22Rv1 (cell line): ENCODE measurements at regions not wholly inside any gene's neighbourhood (a gene's known extent, or its start where the extent isn't known, plus 50 kb on each side); places are given as distances from the start of the nearest gene placed in this dataset.

Experiments
- H3K27ac ChIP-seq: fragments of 450-650 bp; 2 replicates; pipeline ENCODE4 v1.5.1; 2017
- ZFX ChIP-seq: fragments of 450-650 bp; IDR thresholded peaks from 2 replicates; pipeline ENCODE4 v1.6.1; 2017; ENCODE audit warnings: antibody characterized with exemption, borderline replicate concordance
- TF ChIP-seq, protein P1 (sequence below): fragments of 450-650 bp; IDR thresholded peaks from 2 replicates; pipeline ENCODE4 v1.5.1; 2017; ENCODE audit warnings: mild to moderate bottlenecking

DNA sequence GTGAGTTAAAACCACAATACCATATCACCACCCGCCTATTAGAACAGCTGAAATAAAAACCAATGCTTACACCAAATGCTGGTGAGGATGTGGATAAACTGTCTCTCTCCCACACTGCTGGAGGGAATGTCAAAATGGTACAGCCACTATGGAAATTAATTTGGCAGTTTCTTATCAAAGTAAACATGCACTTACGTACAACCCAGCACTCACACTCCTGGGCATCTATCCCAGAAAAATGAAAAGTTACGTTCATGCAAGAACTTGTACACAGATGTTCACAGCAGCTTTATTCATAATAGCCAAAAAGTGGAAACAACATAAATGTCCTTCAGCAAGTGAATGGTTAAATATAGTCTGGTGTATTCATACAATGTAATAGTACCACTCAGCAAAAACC lies 173.2 kb upstream of the MYOCD start:
- H3K27ac ChIP-seq = no peak overlapping the region
- TF ChIP-seq, protein P1, sequence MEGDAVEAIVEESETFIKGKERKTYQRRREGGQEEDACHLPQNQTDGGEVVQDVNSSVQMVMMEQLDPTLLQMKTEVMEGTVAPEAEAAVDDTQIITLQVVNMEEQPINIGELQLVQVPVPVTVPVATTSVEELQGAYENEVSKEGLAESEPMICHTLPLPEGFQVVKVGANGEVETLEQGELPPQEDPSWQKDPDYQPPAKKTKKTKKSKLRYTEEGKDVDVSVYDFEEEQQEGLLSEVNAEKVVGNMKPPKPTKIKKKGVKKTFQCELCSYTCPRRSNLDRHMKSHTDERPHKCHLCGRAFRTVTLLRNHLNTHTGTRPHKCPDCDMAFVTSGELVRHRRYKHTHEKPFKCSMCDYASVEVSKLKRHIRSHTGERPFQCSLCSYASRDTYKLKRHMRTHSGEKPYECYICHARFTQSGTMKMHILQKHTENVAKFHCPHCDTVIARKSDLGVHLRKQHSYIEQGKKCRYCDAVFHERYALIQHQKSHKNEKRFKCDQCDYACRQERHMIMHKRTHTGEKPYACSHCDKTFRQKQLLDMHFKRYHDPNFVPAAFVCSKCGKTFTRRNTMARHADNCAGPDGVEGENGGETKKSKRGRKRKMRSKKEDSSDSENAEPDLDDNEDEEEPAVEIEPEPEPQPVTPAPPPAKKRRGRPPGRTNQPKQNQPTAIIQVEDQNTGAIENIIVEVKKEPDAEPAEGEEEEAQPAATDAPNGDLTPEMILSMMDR = no peak
- no peak for TF ChIP-seq ZFX

DNA sequence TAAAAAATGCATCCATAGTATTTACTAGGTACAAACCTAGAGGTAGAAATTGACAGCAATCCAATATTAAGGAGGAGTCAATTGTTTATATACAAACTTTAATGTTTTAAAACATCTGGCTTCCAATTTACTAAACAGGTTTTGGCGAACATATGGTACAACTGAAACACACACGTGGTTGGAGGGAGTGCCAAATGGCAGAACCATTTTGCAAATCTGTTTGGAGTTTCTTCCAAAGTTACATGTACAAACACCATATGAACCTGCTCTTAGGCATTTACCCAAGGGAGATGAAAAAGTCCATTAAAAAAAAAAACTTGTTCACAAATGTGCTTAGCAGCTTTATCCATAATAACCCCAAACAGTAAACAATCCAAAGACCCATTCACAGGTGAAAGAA lies 159.8 kb upstream of the MYOCD start:
- H3K27ac ChIP-seq = no peak overlapping the region
- TF ChIP-seq, protein P1 = no peak
- no peak for TF ChIP-seq ZFX

DNA sequence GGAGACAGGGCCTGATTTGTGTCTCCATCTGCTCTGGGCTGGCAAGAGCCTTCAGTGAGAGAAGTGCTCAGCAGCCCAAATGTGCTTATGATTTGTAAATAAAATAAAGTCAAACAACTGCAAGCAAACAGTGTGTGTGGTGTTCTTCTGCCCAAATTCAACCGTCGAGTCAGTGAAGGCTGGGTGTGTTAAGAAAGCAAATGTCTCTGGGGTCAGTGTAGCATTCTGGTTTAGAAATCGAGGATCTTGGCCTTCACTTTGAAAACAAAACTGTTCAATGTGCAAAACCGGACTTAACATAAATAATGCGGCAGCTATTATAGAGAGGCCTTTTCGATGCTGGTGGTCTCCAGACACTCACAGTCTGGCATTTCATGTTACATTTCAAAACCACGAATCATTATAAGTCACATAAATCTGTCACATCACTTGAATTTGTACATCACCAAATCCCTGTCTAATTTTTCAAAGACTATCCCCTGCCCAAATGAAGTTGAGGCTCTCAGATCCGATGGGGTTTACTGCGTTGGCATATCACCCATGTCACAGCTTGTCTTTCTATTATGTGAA lies 158.6 kb upstream of the MYOCD start:
- H3K27ac ChIP-seq = no peak overlapping the region
- no peak for TF ChIP-seq ZFX
- TF ChIP-seq, protein P1 = no peak

DNA sequence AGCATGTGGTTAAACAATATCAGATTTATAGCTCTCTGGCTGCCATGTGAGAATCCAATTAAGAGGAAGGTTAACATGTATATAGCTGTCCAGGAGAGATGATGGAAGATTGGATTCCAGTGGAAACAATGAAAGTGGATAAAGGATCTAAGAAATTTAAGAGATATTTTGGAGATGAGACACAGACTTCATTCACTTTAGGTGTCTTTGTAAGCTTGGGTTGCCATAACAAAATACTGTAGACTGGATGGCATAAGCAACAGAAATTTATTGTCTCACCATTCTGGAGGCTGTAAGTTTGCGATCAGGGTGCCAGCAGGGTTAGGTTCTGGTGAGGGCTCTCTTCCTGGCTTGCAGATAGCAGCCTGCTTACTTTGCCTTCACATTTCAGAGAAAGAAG lies 155.9 kb upstream of the MYOCD start:
- no peak for TF ChIP-seq ZFX
- TF ChIP-seq, protein P1 = no peak
- H3K27ac ChIP-seq = no peak overlapping the region

DNA sequence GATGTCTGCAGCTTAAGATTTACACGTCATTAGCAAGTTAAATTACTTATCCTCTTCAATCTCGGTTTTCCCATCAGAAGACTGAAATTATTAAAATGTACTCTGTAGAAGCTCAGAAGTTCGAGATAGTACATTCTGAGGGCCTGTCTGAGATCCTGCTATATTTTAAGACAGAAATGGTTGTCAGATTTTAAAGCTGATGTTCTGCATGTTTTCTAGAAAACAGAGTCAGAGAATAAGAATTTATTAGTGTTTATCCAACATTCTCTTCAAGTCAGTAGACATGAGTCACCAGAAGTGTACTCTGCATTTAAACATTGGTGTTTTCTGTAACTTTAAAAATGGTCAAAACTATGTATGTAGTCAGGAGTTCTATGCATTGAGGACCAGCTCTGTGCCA lies 155.2 kb upstream of the MYOCD start:
- H3K27ac ChIP-seq = no peak overlapping the region
- no peak for TF ChIP-seq ZFX

DNA sequence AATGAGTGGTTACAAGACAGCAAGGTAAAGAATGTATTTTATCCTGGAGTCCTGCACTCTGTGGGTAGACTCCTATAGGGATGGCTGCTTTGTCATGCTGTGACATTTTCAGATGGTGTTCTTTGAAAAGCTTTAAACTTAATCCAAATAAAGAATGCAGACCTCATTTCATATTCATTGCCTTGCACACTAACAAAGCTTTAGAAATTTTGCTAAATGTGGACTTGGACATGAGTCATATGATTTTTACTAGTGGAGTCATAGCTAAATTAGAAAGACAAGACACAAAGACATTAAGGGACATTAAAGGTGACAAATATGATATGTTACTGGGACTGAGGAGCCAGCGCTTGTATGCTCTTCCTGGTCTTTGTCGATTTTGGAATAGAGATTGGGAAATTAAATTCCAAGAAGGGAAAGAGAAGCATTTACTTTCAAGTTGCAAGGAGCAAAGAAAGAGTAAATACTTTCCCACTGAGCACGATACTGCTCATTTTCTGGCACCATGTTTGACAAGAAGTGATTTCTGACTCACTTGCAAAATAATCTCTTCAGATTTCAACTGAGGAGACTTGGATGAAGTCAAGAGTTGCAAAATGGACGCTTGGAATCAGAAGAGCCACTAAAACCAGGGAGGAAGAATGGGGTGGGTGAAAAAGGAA lies 152.9 kb upstream of the MYOCD start:
- TF ChIP-seq, protein P1 = no peak
- no peak for TF ChIP-seq ZFX

DNA sequence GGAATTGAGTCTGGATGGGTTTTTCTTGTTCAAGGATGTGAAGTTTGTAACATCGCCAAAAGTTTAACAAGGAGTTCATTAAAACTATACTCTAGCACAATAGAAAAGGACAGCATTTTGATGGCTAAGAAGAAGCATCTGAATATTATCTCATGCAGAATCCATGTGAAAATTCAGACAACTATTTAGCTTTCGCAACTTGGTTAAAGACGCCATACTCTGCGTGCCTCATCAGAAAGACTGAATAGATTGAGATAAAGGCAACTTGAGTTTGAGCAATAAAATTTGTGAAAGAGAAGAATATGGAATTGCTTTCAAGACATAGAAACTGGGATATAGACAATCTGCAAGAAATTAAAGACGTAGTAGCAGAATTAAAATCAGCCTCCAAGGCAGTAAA lies 151.1 kb upstream of the MYOCD start:
- TF ChIP-seq, protein P1 = no peak
- no peak for TF ChIP-seq ZFX
- H3K27ac ChIP-seq = no peak overlapping the region

More for the DNA sequence above, 152.9 kb upstream of the MYOCD start:
- no peak overlapping the region for H3K27ac ChIP-seq
